HG02970 (cell line): ENCODE measurements at regions not wholly inside any gene's neighbourhood (a gene's known extent, or its start where the extent isn't known, plus 50 kb on each side); places are given as distances from the start of the nearest gene placed in this dataset.

Experiments
- ATAC-seq: cut with Tn5 transposase; IDR thresholded peaks from one replicate; pipeline ENCODE4 v1.9.1; 2021; ENCODE audit warnings: mild to moderate bottlenecking, moderate library complexity, moderate number of reproducible peaks; ENCODE audit not compliant: unreplicated experiment, low FRiP score

GRCh38 chr10:107931808-107932207, 767.3 kb upstream of the SORCS1 start:
- no peak for ATAC-seq

- ATAC-seq: no peak
Observed at GRCh38 chr10:107930037-107930436, 765.5 kb upstream of the SORCS1 start.

DNA sequence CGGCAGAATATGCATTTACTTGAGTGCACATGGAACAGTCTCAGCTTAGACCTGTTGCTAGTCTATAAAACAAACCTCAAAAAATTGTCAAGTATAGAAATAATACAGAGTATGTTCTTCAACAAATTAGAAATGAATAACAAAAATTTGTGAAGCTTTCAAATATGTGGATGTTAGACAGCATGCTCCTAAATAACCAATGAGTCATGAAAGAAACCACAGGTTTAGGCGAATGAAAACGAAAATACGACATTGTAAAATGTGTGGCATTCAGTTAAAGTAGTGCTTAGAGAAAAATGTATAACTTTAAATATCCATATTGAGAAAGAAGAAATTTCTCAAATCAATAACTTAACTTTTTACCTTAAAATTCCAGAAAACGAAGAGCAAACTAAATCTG, 760.0 kb upstream of the SORCS1 start:
- ATAC-seq: no peak

- ATAC-seq: no peak
Observed at GRCh38 chr10:107919626-107920235, 755.2 kb upstream of the SORCS1 start.

DNA sequence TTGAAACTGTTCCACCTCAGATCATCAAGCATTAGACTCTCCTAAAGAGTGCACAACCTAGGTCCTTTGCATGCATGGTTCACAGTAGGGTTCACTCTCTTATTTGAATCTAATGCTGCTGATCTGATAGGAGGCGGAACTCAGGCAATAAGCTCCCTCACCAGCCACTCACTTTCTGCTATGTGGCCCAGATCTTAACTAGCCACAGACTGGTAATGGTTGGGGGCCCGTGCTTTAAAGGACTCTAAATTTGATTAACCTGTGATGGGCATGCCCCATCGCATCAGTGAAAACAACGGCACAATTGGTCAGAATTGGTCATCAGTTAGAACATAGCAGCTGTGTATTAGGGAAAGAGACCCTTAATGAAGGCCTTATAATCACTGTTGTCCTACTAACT, 753.7 kb upstream of the SORCS1 start:
- no peak for ATAC-seq

DNA sequence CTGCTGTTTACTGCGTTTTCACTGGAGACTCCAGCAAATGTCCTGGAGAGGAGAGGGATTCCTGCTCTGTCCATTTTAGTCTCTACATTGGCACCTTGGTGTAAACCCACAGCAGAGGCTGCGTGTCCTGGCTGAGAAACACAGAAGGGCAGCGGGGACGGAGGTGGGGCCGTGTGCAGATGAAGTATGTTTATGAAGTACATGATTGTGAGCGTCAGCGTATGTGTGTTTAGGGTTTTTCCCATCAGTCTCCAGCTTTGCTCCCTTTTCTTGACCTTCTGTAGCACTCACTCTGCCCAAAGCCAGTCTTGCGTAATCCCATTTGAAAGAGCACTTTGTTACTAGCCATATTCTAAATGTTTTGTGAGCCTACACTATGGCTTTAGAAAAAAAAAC, 750.7 kb upstream of the SORCS1 start:
- no peak for ATAC-seq

- no peak for ATAC-seq
Observed at GRCh38 chr10:107914450-107915214, 750.1 kb upstream of the SORCS1 start.

- ATAC-seq: no peak
Observed at GRCh38 chr10:107913317-107914294, 749.1 kb upstream of the SORCS1 start.

GRCh38 chr10:107901076-107901475, 736.6 kb upstream of the SORCS1 start:
- no peak for ATAC-seq

DNA sequence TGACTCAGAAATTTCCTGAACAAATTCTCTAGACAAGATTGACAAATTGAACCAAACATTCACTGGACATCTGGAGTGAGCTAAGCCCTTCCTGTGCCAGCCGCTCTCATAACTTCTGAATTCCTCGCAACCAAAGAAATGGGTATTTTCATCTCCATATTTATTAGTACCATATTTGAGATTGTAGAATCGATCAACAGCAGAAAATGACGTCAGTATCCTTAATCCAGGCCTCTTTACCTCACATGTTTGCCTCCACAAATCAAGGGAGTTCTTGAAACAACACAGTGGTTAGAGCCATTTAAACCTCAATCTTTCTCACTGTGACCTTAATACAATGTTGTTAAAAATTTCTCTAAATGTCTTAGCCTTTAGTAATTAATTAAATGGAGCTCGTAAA, 735.6 kb upstream of the SORCS1 start:
- ATAC-seq: no peak

DNA sequence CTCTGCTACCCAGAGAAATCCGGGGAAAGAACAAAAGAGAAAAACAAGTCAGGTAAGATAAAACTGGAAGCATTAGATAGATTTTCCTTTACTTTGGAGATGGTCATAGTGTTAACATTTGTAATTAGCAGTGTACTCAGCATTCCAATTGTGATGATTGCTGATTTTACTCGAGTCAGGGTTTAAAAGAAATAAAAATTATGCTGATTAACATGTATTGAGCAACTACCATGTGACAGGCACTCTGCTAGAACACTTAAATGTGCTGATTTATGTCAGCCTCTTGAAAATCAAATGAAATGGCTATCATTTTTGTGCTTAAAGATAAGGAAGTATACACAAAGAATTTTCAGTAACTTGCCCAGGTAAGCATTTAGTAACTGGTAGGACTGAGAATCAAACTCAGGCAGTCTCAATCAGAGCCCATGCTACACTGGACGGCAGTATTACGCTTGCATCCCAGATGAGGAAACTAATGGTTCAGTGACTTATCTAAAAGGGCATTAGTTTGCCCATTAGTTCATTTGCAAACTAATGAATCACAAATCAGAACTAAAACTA, 735.1 kb upstream of the SORCS1 start:
- no peak for ATAC-seq

DNA sequence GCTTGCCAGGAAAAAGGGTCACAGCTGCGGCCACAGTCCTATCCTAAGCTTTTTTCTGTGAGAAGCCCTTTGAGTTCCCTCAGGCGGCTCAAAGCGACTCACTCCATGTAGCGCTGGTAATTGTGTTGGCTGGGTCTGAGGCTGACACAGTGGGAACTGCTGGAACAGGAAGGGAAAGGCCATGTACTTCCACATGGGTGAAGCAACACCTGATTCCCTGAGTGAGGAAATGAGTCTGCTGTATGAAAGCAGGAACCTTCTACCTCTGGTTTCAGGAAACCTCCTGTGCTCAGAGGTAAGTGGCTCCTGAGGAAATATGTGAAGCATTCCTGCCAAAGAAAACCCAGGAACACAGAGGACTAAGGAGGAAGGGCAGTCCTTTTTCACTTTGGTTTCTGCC, 734.6 kb upstream of the SORCS1 start:
- ATAC-seq: no peak

DNA sequence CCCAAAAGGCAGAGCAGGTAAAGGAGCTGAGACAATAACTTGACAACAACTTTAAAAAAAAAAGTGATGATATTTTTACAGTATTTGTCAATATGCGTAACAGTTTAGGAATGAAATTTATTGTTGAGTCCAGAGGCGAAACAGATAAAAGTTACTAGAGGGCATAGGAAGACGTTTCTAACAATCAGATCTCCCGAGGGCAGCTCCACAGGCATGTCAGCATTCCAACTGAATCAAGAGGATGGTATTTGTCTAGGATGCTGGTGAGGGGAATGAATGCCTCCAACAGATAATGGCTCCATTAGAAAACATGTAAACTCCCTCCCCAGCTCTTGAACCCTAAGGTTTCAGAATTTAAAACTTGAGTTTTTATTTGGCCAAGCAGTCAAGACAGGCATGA, 733.9 kb upstream of the SORCS1 start:
- no peak for ATAC-seq

GRCh38 chr10:107894516-107894915, 730.0 kb upstream of the SORCS1 start:
- no peak for ATAC-seq

DNA sequence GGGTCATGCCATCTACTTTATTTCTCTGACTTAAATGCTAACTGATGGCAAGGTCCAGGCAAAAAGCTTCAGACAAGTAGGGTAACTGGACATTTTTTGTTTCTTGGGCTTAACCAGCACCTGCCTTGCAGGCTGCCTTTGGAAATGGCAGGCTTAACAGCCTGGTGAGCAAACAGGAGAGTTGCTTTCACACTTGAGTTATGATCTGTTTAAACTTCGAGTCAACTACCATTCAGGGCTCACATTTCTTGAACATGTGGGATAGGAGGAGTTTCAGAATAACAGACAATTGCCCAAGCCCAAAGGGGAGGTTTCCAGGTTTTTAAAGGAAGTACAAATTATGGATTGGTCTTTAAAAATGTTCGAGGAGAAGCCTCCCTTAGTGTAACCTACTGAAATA, 724.6 kb upstream of the SORCS1 start:
- no peak for ATAC-seq

GRCh38 chr10:107880185-107880584, 715.7 kb upstream of the SORCS1 start:
- no peak for ATAC-seq

- no peak for ATAC-seq
Observed at GRCh38 chr10:107873007-107873406, 708.5 kb upstream of the SORCS1 start.

- ATAC-seq: no peak
Observed at GRCh38 chr10:107865691-107866090, 701.2 kb upstream of the SORCS1 start.

- no peak for ATAC-seq
Observed at GRCh38 chr10:107859065-107859464, 694.6 kb upstream of the SORCS1 start.

GRCh38 chr10:107856047-107856315, 691.5 kb upstream of the SORCS1 start:
- ATAC-seq: no peak
